DOHH2 (cell line): ENCODE measurements at regions not wholly inside any gene's neighbourhood (a gene's known extent, or its start where the extent isn't known, plus 50 kb on each side); places are given as distances from the start of the nearest gene placed in this dataset.

Source experiments
- H3F3A ChIP-seq: fragments of 200-600 bp; sonication (generic), shearing (Covaris generic); 2 replicates; pipeline ENCODE4 v1.6.0; 2016; ENCODE audit warnings: antibody characterized with exemption, mild to moderate bottlenecking; ENCODE audit not compliant: control insufficient read depth, insufficient read depth
- H3K27ac ChIP-seq: fragments of 200-600 bp; sonication (generic); 2 replicates; pipeline ENCODE4 v1.5.1; 2014; ENCODE audit warnings: low read depth, mild to moderate bottlenecking, low read length, moderate library complexity
- H3K27me3 ChIP-seq: fragments of 200-600 bp; sonication (generic); 2 replicates; pipeline ENCODE4 v1.6.1; 2014; ENCODE audit warnings: mild to moderate bottlenecking, low read length, mixed read lengths; ENCODE audit not compliant: control insufficient read depth
- H3K36me3 ChIP-seq: fragments of 200-600 bp; sonication (generic); 2 replicates; pipeline ENCODE4 v1.6.1; 2014; ENCODE audit warnings: mild to moderate bottlenecking, low read length, moderate library complexity, mixed read lengths; ENCODE audit not compliant: control insufficient read depth
- H3K4me1 ChIP-seq: fragments of 200-600 bp; sonication (generic); 2 replicates; pipeline ENCODE4 v1.6.1; 2014; ENCODE audit warnings: mild to moderate bottlenecking, low read length, mixed read lengths; ENCODE audit not compliant: control insufficient read depth
- H3K4me2 ChIP-seq: fragments of 200-600 bp; sonication (generic); 2 replicates; pipeline ENCODE4 v1.6.0; 2014; ENCODE audit warnings: mild to moderate bottlenecking, low read length, moderate library complexity
- H3K4me3 ChIP-seq: fragments of 200-600 bp; sonication (generic); 2 replicates; pipeline ENCODE4 v1.5.1; 2014; ENCODE audit warnings: mild to moderate bottlenecking, low read length, mixed read lengths
- H3K79me2 ChIP-seq: fragments of 200-600 bp; sonication (generic); 2 replicates; pipeline ENCODE4 v1.6.1; 2014; ENCODE audit warnings: mild to moderate bottlenecking, low read length, mixed read lengths; ENCODE audit not compliant: control insufficient read depth
- H3K9me2 ChIP-seq: fragments of 200-600 bp; sonication (generic); replicated peaks from 2 replicates; pipeline ENCODE4 v1.6.1; 2014; ENCODE audit warnings: mild to moderate bottlenecking, low read length, mixed read lengths; ENCODE audit not compliant: control insufficient read depth
- H3K9me3 ChIP-seq: fragments of 200-600 bp; sonication (generic); 2 replicates; pipeline ENCODE4 v1.6.1; 2014; ENCODE audit warnings: antibody characterized with exemption, low read length, mixed read lengths; ENCODE audit not compliant: control insufficient read depth, insufficient read depth
- H4K20me1 ChIP-seq: fragments of 200-600 bp; sonication (generic); 2 replicates; pipeline ENCODE4 v1.6.0; 2014; ENCODE audit warnings: low read depth, mild to moderate bottlenecking, antibody characterized with exemption, low read length, moderate library complexity; ENCODE audit not compliant: control insufficient read depth, insufficient read depth
- EZH2phosphoT487 ChIP-seq: fragments of 200-600 bp; sonication (generic); IDR thresholded peaks from 2 replicates; pipeline ENCODE4 v1.6.1; 2017; ENCODE audit warnings: borderline replicate concordance, mild to moderate bottlenecking, antibody characterized with exemption, low read length, moderate library complexity, mixed read lengths
- TF ChIP-seq, protein P1 (sequence below): fragments of 200-600 bp; sonication (generic); IDR thresholded peaks from one replicate; pipeline ENCODE4 v1.5.1; 2014; ENCODE audit warnings: antibody characterized with exemption, mild to moderate bottlenecking, low read depth, low read length; ENCODE audit not compliant: poor library complexity, severe bottlenecking

- H3K27me3 ChIP-seq, result no peaks in the 10 kb centered on the region
- H3K4me2 ChIP-seq, result no peak overlapping the region
- no peak overlapping the region for H3K27ac ChIP-seq
- H3F3A ChIP-seq, result no peaks in the 10 kb centered on the region
- no peaks in the 10 kb centered on the region for H3K4me1 ChIP-seq
- no peak overlapping the region for H3K4me3 ChIP-seq
- no peaks in the 10 kb centered on the region for H3K36me3 ChIP-seq
- TF ChIP-seq, protein P1, sequence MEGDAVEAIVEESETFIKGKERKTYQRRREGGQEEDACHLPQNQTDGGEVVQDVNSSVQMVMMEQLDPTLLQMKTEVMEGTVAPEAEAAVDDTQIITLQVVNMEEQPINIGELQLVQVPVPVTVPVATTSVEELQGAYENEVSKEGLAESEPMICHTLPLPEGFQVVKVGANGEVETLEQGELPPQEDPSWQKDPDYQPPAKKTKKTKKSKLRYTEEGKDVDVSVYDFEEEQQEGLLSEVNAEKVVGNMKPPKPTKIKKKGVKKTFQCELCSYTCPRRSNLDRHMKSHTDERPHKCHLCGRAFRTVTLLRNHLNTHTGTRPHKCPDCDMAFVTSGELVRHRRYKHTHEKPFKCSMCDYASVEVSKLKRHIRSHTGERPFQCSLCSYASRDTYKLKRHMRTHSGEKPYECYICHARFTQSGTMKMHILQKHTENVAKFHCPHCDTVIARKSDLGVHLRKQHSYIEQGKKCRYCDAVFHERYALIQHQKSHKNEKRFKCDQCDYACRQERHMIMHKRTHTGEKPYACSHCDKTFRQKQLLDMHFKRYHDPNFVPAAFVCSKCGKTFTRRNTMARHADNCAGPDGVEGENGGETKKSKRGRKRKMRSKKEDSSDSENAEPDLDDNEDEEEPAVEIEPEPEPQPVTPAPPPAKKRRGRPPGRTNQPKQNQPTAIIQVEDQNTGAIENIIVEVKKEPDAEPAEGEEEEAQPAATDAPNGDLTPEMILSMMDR, result no peak
- TF ChIP-seq EZH2phosphoT487, result no peak
- H4K20me1 ChIP-seq, result no peaks in the 10 kb centered on the region; the same call in 1 of the 2 replicates
- H3K9me2 ChIP-seq, result no peaks in the 10 kb centered on the region
- no peaks in the 10 kb centered on the region for H3K9me3 ChIP-seq
- H3K79me2 ChIP-seq, result no peaks in the 10 kb centered on the region
These were observed 253.5 kb downstream of the MRTFB start for GRCh38 chr16:14324581-14324980.

DNA sequence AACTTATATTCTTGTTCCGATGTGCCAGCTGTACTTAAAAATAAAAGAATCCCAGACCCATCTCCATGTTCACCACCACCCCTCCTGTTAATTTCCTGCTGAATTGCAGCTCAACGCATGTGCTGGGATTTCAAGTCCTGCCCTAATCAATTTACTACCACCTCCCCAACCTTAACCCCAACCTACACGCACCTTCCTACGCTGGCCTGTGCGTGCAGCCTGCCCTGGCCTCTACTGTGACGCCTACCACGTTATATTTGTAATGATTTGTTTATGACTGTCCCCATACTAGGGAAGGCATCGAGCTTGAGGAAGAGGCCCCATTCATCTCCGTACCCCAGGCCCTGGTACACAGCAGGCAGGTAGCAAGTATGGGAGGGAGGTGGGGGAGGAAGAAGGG lies 251.1 kb downstream of the MRTFB start:
- Histone ChIP-seq H3K9me2 (no peaks in the 10 kb centered on the region), H3F3A (no peaks in the 10 kb centered on the region), H3K4me2 (no peak overlapping the region), H3K9me3 (no peaks in the 10 kb centered on the region), H4K20me1 (no peaks in the 10 kb centered on the region; the same call in 1 of the 2 replicates), H3K36me3 (no peaks in the 10 kb centered on the region), H3K4me1 (no peaks in the 10 kb centered on the region), H3K27me3 (no peaks in the 10 kb centered on the region), H3K27ac (no peak overlapping the region), H3K79me2 (no peaks in the 10 kb centered on the region), H3K4me3 (no peak overlapping the region)
- TF ChIP-seq, protein P1, result no peak
- TF ChIP-seq EZH2phosphoT487, result no peak

- H3K9me3 ChIP-seq, result no peaks in the 10 kb centered on the region
- no peak overlapping the region for H3K27ac ChIP-seq
- H3K4me1 ChIP-seq, result no peaks in the 10 kb centered on the region
- H3K4me2 ChIP-seq, result no peak overlapping the region
- H3K27me3 ChIP-seq, result no peaks in the 10 kb centered on the region
- no peaks in the 10 kb centered on the region for H3K9me2 ChIP-seq
- H3F3A ChIP-seq, result no peaks in the 10 kb centered on the region
- no peaks in the 10 kb centered on the region for H3K36me3 ChIP-seq
- TF ChIP-seq, protein P1, result no peak
- TF ChIP-seq EZH2phosphoT487, result no peak
- H3K4me3 ChIP-seq, result no peak overlapping the region
- H3K79me2 ChIP-seq, result no peaks in the 10 kb centered on the region
- no peaks in the 10 kb centered on the region; the same call in 1 of the 2 replicates for H4K20me1 ChIP-seq
These were observed 250.4 kb downstream of the MRTFB start for GRCh38 chr16:14321542-14321941.
